Activated CD4-positive, alpha-beta memory T cell treated with anti-CD3 and anti-CD28 coated beads, Interleukin-2, amount 10 ng/mL, durations not matched to agents 7 days and 5 days (primary cell): ENCODE measurements at regions not wholly inside any gene's neighbourhood (a gene's known extent, or its start where the extent isn't known, plus 50 kb on each side); places are given as distances from the start of the nearest gene placed in this dataset.
"Not testable (repeated sequence)": the region's sequence is repeated elsewhere in the genome, so short reads cannot be mapped to it uniquely, and the experiment has no call there.

Source experiments
- CTCF ChIA-PET: fragments of 350-600 bp; sonication (Branson Sonifier 250); formaldehyde crosslinking; loops from one replicate; lab custom pipeline; 2021; ENCODE audit warnings: antibody characterized with exemption, inconsistent platforms; lab: Charles Lee
- POLR2A ChIA-PET: fragments of 350-600 bp; sonication (Branson Sonifier 250); formaldehyde crosslinking; loops from one replicate; lab custom pipeline; 2021; ENCODE audit warnings: antibody characterized with exemption; lab: Charles Lee
- DNase-seq: peaks from one replicate; pipeline ENCODE4 v3.0.0-alpha.2; 2020
- H3K27ac Mint-ChIP-seq: one replicate; pipeline ENCODE4 v1.8.0; 2021; ENCODE audit warnings: mild to moderate bottlenecking, mixed read lengths
- H3K27me3 Mint-ChIP-seq: one replicate; pipeline ENCODE4 v1.8.0; 2021; ENCODE audit warnings: mixed read lengths
- H3K36me3 Mint-ChIP-seq: one replicate; pipeline ENCODE4 v1.8.0; 2021; ENCODE audit warnings: low read depth, mixed read lengths
- H3K4me1 Mint-ChIP-seq: one replicate; pipeline ENCODE4 v1.8.0; 2021; ENCODE audit warnings: mixed read lengths
- H3K4me3 Mint-ChIP-seq: one replicate; pipeline ENCODE4 v1.8.0; 2021; ENCODE audit warnings: mild to moderate bottlenecking, mixed read lengths
- H3K9me3 Mint-ChIP-seq: one replicate; pipeline ENCODE4 v1.8.0; 2021; ENCODE audit warnings: mixed read lengths

DNA sequence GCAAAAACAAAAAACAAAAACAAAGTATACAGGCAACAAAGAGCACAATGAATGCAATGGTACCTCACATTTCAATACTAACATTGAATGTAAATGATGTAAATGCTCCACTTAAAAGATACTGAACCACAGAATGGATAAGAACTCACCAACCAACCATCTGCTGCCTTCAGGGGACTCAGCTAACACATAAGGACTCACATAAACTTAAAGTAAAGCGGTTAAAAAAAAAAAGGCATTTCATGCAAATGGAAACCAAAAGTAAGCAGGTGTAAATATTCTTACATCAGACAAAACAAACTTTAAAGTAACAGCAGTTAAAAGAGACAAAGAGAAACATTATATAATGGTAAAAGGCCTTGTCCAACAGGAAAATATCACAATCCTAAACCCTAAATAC, 156.1 kb downstream of the LTN1 start:
- H3K27me3 Mint-ChIP-seq, DNase-seq, H3K9me3 Mint-ChIP-seq: not testable (repeated sequence)
- Mint-ChIP-seq H3K4me3 (peak overlapping the region; percentile 89), H3K36me3 (peaks cover 39% of the 10 kb centered on the region), H3K4me1 (peaks cover 62% of the 10 kb centered on the region), H3K27ac (peak overlapping the region; percentile 96)
- CTCF ChIA-PET = interaction anchor here (1.3 kb wide), 2 partner anchors 48 to 91 kb away, joined by 5 to 7 read pairs; a partner anchor contains a TSS
- POLR2A ChIA-PET = interaction anchor here (0.7 to 4.3 kb wide), 7 partner anchors 13 to 186 kb away, joined by 3 to 20 read pairs (median 3); partner anchors contain the start of gene LTN1

DNA sequence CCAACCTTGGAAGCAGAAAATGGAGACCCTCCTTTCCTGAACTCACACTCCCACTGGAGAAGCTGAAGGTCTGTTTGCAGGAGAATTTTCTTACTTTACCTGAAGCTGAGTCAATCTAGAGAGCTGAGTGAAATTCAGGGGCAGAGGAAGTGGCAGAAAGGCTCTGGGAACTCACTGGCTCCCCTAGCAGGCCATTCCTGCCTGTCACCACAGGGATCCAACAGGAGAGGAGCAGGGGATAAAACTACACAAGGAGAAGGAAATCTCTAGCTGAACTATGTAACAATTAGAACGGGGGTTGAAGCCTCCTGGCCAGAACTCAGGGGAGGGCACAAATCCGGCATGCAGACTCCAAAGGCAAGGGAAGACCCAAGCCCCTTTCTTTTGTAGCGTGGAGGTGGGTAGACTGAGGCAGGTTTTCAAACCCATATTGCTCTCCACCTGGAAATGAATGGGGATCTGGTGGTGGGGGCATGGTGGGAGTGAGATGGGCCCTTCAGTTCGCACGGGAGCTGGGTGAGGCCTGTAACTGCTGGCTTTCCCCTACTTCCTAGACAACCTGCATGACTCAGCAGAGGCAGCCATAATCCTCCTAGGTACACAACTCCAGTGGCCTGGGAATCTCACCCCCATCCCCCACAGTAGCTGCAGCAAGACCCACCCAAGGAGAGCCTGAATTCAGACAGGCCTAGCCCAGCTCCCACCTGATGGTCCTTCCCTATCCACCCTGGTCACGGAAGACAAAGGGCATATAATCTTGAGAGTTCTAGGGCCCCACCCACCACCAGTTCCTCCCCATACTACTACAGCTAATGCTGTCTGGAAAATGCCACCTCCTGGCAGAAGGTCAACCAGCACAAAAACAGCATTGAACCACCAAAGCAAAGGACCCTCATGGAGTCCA, 158.1 kb downstream of the LTN1 start:
- Mint-ChIP-seq H3K9me3 (peaks cover 1% of the 10 kb centered on the region), H3K27ac (peak overlapping the region; percentile 96), H3K4me1 (peaks cover 69% of the 10 kb centered on the region), H3K36me3 (peaks cover 43% of the 10 kb centered on the region), H3K27me3 (no peaks in the 10 kb centered on the region), H3K4me3 (peak overlapping the region; percentile 89)
- no peak for DNase-seq
- CTCF ChIA-PET = interaction anchor here (2.4 kb wide), 1 partner anchor 50 kb away, joined by 9 read pairs; a partner anchor contains a TSS
- POLR2A ChIA-PET = interaction anchor here (4.0 kb wide), 1 partner anchor 50 kb away, joined by 31 read pairs; a partner anchor contains a TSS

DNA sequence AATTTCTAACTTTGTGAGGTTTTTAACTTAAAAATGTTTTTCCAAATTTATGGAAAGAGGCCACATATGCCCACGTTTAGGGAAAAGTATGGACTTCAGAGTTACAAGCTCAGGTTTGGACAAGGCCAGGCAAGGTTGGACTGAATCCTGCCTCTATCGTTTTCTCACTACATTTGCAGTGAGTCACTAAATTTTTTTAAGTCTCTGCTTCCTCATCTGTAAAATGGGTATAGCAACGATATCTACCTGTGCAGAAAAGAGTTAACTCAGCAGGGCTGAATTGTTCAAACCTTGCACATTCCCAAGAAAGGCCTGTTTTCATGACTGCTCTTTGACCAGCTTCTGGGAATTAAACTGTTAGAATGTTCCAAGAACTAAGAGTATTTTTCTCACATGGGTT, 159.1 kb downstream of the LTN1 start:
- Mint-ChIP-seq H3K4me1 (peaks cover 67% of the 10 kb centered on the region), H3K9me3 (no peaks in the 10 kb centered on the region), H3K36me3 (peaks cover 43% of the 10 kb centered on the region), H3K27ac (peak overlapping the region; percentile 96), H3K27me3 (no peaks in the 10 kb centered on the region), H3K4me3 (peak overlapping the region; percentile 89)
- POLR2A ChIA-PET = interaction anchor here (0.9 to 4.0 kb wide), 2 partner anchors 51 to 159 kb away, joined by 3 to 31 read pairs; partner anchors contain the start of gene LTN1
- no peak for DNase-seq
- CTCF ChIA-PET = interaction anchor here (2.4 kb wide), 1 partner anchor 51 kb away, joined by 9 read pairs; a partner anchor contains a TSS

DNA sequence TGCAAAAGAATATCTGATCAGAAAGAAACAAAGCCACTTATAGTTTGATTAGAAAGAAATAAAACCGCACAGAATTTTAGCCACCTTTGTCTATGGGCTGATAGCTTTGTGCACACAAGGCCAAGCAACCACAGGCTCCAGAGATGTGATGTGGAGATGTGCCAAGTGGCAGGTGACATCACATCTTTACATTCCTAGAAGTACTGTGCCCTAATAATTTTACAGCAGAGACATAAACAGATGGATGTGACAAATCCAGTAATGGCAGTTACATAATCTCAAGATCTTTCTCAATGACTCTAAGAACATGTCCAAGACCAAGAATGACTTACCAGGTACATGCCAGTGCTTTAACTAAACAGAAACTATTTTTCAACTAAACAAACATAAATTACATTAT, 159.5 kb downstream of the LTN1 start:
- peak overlapping the region; percentile 96 for H3K27ac Mint-ChIP-seq
- H3K4me1 Mint-ChIP-seq = peaks cover 67% of the 10 kb centered on the region
- peak overlapping the region; percentile 23 for H3K4me3 Mint-ChIP-seq
- H3K9me3 Mint-ChIP-seq = no peaks in the 10 kb centered on the region
- peaks cover 43% of the 10 kb centered on the region for H3K36me3 Mint-ChIP-seq
- ChIA-PET POLR2A (interaction anchor here (0.9 to 4.0 kb wide), 2 partner anchors 51 to 159 kb away, joined by 3 to 31 read pairs; partner anchors contain the start of gene LTN1), CTCF (interaction anchor here (2.4 kb wide), 1 partner anchor 51 kb away, joined by 9 read pairs; a partner anchor contains a TSS)
- H3K27me3 Mint-ChIP-seq = no peaks in the 10 kb centered on the region
- DNase-seq = no peak

DNA sequence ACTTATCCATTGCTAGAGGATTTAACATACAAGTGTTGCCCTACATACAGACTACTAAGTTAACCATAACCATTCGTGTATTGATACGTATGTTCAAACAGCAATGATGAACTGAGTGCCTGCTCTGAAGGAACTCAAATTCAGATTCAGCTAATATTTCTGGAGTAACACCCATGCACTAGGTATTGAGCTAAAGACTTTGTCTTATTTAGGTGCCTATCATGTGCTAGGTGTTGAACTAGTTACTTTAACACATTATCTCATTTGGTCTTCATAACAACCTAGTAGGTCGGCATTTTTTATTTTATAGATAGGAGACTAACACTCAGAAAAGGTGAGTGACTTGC, 160.0 kb downstream of the LTN1 start:
- CTCF ChIA-PET = interaction anchor here (1.4 to 2.4 kb wide), 3 partner anchors 12 to 87 kb away, joined by 3 to 9 read pairs (median 3); a partner anchor contains a TSS

DNA sequence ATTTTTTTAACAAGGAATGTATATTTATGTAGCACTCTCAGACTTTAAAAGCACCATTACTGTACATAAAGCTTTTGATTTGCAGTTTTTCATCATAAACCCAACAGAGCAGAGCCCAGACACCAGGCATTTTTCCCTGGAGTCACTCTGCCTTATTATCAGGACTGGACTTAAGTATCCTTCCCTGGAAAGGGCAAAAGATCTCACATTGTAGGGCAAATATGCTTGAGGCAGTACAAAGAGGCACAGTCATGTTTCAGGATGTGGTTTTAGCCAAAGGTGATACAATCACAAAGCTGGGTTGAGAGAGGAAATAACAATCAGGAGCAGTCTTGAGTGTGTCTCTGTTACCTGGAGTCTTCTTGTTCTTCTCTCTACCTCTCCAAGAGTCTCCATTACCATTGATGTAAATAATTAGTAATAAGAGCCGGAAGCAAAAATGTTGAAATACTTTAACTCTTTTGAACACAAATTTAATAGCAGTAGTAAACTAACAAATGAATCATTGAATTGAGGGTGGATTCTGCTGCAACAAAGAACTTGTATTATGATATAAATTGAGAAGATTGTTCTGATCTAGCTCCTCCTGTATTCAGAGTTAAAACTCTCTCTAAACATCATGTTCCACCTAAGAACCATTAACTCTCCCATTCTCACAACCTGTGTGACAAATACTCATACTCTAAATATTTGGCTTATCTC, 160.5 kb downstream of the LTN1 start:
- H3K4me3 Mint-ChIP-seq = peak overlapping the region; percentile 29
- POLR2A ChIA-PET = interaction anchor here (1.0 to 4.0 kb wide), 6 partner anchors 15 to 468 kb away, joined by 3 to 31 read pairs (median 4); partner anchors contain the start of genes CCT8 and USP16

More for the DNA sequence above, 160.0 kb downstream of the LTN1 start:
- no peaks in the 10 kb centered on the region for H3K27me3 Mint-ChIP-seq
- POLR2A ChIA-PET = interaction anchor here (1.0 to 4.0 kb wide), 6 partner anchors 15 to 467 kb away, joined by 3 to 31 read pairs (median 4); partner anchors contain the start of genes CCT8 and USP16
- peaks cover 64% of the 10 kb centered on the region for H3K4me1 Mint-ChIP-seq
- peaks cover 41% of the 10 kb centered on the region for H3K36me3 Mint-ChIP-seq
- H3K4me3 Mint-ChIP-seq = no peak overlapping the region
- no peak for DNase-seq
- no peaks in the 10 kb centered on the region for H3K9me3 Mint-ChIP-seq
- peak overlapping the region; percentile 96 for H3K27ac Mint-ChIP-seq

DNA sequence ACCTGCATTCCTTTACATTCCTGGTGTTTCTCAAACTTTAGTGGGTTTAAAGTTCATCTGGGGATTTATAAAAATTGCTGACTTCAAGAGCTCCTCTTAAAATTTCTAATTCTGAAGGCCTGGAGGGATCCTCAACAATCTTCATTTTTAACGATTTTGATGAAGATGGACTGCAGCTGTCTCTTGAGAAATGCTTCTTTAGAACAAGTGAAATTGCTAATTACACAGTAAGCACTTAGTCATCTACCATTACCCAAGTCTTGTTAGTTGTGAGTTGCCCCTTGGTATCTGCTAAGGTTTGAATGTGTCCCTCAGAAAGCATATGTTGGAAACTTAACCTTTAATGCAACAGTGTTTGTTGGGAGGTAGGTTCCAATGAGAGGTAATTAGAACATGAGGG, 163.7 kb downstream of the LTN1 start:
- H3K27ac Mint-ChIP-seq = no peak overlapping the region
- peaks cover 28% of the 10 kb centered on the region for H3K4me1 Mint-ChIP-seq
- no peak overlapping the region for H3K4me3 Mint-ChIP-seq
- POLR2A ChIA-PET = no interaction called here
- H3K27me3 Mint-ChIP-seq = no peaks in the 10 kb centered on the region
- no peaks in the 10 kb centered on the region for H3K9me3 Mint-ChIP-seq
- CTCF ChIA-PET = interaction anchor here (0.9 kb wide), 1 partner anchor 84 kb away, joined by 4 read pairs; no protein-coding TSS in a partner anchor
- H3K36me3 Mint-ChIP-seq = peaks cover 22% of the 10 kb centered on the region
- DNase-seq = no peak

More for the DNA sequence above, 160.5 kb downstream of the LTN1 start:
- H3K27me3 Mint-ChIP-seq = no peaks in the 10 kb centered on the region
- peaks cover 58% of the 10 kb centered on the region for H3K4me1 Mint-ChIP-seq
- CTCF ChIA-PET = interaction anchor here (1.4 to 1.7 kb wide), 2 partner anchors 12 to 86 kb away, joined by 3 read pairs; no protein-coding TSS in a partner anchor
- H3K36me3 Mint-ChIP-seq = peaks cover 39% of the 10 kb centered on the region
- H3K9me3 Mint-ChIP-seq = no peaks in the 10 kb centered on the region
- H3K27ac Mint-ChIP-seq = peak overlapping the region; percentile 96
- peak; percentile 25 for DNase-seq

DNA sequence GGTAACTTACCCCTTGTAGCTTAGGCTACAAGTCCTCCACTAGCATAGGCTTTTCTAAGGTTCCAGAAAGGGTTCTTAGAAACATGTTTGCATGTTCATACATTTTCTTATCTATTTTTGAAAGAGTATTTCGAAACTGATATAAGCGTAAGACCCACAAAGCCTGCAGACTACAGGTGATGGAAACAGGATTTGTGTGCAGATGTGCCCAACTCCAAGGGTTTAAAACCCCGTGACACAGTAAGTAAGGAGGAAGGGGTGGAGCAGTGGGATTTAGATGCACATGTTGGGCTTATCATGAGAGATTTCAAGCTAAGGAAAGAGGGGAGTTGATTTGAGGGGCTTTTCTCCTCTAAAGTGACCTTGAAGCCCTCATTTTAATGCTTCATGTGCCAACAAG, 164.7 kb downstream of the LTN1 start:
- POLR2A ChIA-PET = no interaction called here

DNA sequence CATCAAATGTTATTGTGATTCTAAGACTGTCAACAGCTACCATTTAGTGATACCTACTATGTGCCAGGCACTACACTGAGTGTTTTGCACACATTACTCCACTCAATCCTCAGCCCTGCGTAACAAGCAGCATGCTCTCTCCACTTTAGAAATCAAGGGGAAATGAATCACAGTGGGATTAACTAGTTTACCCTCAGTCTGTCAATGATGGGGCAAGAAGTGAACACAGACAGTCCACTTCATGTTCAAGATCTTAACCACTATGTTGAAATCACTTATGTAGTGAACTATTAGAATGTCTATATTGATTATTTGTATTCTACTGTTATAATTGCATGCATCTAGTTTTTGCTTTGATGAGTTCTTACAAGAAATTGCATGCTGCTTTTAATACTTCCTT, 165.3 kb downstream of the LTN1 start:
- no peak for DNase-seq
- Mint-ChIP-seq H3K4me1 (peaks cover 12% of the 10 kb centered on the region), H3K27ac (no peak overlapping the region), H3K4me3 (no peak overlapping the region), H3K36me3 (peaks cover 9% of the 10 kb centered on the region), H3K9me3 (no peaks in the 10 kb centered on the region), H3K27me3 (no peaks in the 10 kb centered on the region)
- POLR2A ChIA-PET = no interaction called here
- CTCF ChIA-PET = no interaction called here

More for the DNA sequence above, 164.7 kb downstream of the LTN1 start:
- H3K36me3 Mint-ChIP-seq = peaks cover 12% of the 10 kb centered on the region
- H3K4me1 Mint-ChIP-seq = peaks cover 18% of the 10 kb centered on the region
- H3K27me3 Mint-ChIP-seq = no peaks in the 10 kb centered on the region
- no peak overlapping the region for H3K27ac Mint-ChIP-seq
- DNase-seq = no peak
- H3K4me3 Mint-ChIP-seq = no peak overlapping the region
- H3K9me3 Mint-ChIP-seq = no peaks in the 10 kb centered on the region
- CTCF ChIA-PET = no interaction called here

DNA sequence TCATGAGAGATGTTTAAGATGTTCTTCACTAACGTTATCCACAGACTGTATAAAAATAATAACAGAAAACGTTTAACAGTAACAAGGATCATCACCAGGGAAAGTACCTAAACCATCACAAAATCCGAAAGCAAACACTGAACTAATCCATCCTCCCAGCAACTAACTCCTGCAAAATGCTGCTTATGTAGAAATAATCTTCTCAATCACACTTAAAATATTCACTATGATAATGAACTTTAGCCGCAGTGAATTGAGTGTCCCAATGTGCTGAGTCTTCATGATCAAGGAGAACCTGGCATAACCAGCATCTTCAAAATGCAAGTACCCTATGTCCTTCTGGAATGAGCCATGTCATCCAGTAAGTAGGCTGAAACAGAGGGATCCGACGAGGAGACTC, 166.1 kb downstream of the LTN1 start:
- POLR2A ChIA-PET = no interaction called here
- no peaks in the 10 kb centered on the region for H3K9me3 Mint-ChIP-seq
- peaks cover 9% of the 10 kb centered on the region for H3K36me3 Mint-ChIP-seq
- H3K4me1 Mint-ChIP-seq = peaks cover 6% of the 10 kb centered on the region
- no peak overlapping the region for H3K27ac Mint-ChIP-seq
- no peak for DNase-seq
- CTCF ChIA-PET = no interaction called here
- H3K27me3 Mint-ChIP-seq = no peaks in the 10 kb centered on the region
- H3K4me3 Mint-ChIP-seq = no peak overlapping the region

DNA sequence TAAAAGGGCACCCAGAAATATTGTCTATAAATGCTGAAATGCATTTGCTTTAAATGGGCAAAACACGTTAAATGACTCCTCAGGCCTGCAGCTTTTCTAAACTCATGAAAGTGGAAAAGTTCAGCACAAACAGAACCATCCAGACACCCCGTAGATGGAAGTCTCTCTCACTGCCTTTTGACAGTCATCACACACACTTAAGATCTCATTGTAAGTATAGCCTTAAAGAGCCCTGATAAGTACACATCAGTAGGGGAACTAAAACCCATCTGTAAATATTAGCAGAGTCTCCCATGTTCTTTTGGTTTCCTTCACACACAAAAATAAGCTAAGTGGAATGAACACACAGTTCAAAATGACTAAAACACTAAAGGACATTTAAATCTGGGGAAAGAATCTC, 166.7 kb downstream of the LTN1 start:
- H3K27ac Mint-ChIP-seq = no peak overlapping the region
- ChIA-PET CTCF (no interaction called here), POLR2A (interaction anchor here (0.9 kb wide), 1 partner anchor 198 kb away, joined by 3 read pairs; no protein-coding TSS in a partner anchor)
- H3K4me1 Mint-ChIP-seq = peaks cover 3% of the 10 kb centered on the region
- H3K4me3 Mint-ChIP-seq = no peak overlapping the region
- no peaks in the 10 kb centered on the region for H3K9me3 Mint-ChIP-seq
- H3K36me3 Mint-ChIP-seq = peaks cover 13% of the 10 kb centered on the region
- no peaks in the 10 kb centered on the region for H3K27me3 Mint-ChIP-seq
- no peak for DNase-seq

DNA sequence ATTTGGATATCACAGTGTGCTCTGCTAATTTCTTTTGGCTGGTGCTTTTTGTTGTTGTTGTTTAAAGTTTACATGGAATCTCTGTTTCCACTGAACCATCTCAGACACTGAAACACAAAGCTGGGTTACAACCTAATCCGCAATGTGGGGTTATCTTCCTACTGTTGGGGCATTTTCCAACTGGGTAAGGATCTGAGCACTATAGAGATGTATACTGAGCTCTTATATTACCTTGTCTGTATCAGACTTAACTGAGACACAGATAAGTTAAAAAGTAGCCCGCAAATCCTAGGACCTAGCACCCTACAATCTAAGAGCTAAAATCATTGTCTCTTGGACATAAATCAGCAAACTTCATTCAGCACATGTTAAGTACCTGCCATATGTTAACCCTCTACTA, 169.2 kb downstream of the LTN1 start:
- ChIA-PET POLR2A (interaction anchor here (1.1 to 1.2 kb wide), 2 partner anchors 13 to 29 kb away, joined by 3 read pairs; no protein-coding TSS in a partner anchor), CTCF (no interaction called here)
- Mint-ChIP-seq H3K4me1 (no peaks in the 10 kb centered on the region), H3K27ac (no peak overlapping the region), H3K4me3 (no peak overlapping the region), H3K9me3 (no peaks in the 10 kb centered on the region), H3K36me3 (peaks cover 20% of the 10 kb centered on the region), H3K27me3 (no peaks in the 10 kb centered on the region)
- DNase-seq = no peak
